Neural cell (in vitro differentiated cells): ENCODE measurements at regions not wholly inside any gene's neighbourhood (a gene's known extent, or its start where the extent isn't known, plus 50 kb on each side); places are given as distances from the start of the nearest gene placed in this dataset.
"Not testable (repeated sequence)": the region's sequence is repeated elsewhere in the genome, so short reads cannot be mapped to it uniquely, and the experiment has no call there.

Experiments used
- CTCF ChIP-seq: fragments of 450-650 bp; IDR thresholded peaks from 2 replicates; pipeline ENCODE4 v1.5.1; 2014; ENCODE audit warnings: antibody characterized with exemption, mild to moderate bottlenecking, moderate library complexity; ENCODE audit not compliant: poor library complexity, severe bottlenecking
- EP300 ChIP-seq: fragments of 450-650 bp; conservative IDR thresholded peaks from 2 replicates; pipeline ENCODE4 v1.6.1; 2014; ENCODE audit warnings: antibody characterized with exemption, mild to moderate bottlenecking, moderate library complexity; ENCODE audit not compliant: poor library complexity, severe bottlenecking
- EZH2 ChIP-seq: fragments of 200-600, 300-800 bp; shearing (Covaris generic), sonication (generic); IDR thresholded peaks from 2 replicates; pipeline ENCODE4 v1.6.1; 2014; ENCODE audit warnings: antibody characterized with exemption, low read length, borderline replicate concordance, mild to moderate bottlenecking; ENCODE audit not compliant: insufficient read depth, poor library complexity, severe bottlenecking
- MXI1 ChIP-seq: fragments of 450-650 bp; conservative IDR thresholded peaks from 2 replicates; pipeline ENCODE4 v1.6.1; 2014; ENCODE audit warnings: antibody characterized with exemption, mild to moderate bottlenecking; ENCODE audit not compliant: poor library complexity, severe bottlenecking
- POLR2AphosphoS5 ChIP-seq: IDR thresholded peaks from 2 replicates; pipeline ENCODE4 v1.6.1; 2012
- REST ChIP-seq: IDR thresholded peaks from 2 replicates; pipeline ENCODE4 v1.6.1; 2012; ENCODE audit warnings: borderline replicate concordance

DNA sequence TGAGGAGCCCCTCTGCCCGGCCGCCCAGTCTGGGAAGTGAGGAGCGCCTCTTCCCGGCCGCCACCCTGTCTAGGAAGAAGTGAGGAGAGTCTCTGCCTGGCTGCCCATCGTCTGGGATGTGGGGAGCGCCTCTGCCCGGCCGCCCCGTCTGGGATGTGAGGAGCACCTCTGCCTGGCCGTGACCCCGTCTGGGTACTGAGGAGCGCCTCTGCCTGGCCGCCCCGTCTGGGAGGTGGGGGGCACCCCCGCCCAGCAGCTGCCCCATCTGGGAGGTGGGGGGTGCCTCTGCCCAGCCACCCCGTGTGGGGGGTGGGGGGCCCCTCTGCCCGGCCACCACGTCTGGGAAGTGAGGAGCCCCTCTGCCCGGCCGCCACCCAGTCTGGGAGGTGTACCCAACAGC is 293.9 kb downstream of the SI start:
- TF ChIP-seq CTCF, MXI1, EZH2, REST, EP300, POLR2AphosphoS5: not testable (repeated sequence)
